Islet precursor cell (in vitro differentiated cells): ENCODE measurements at regions not wholly inside any gene's neighbourhood (a gene's known extent, or its start where the extent isn't known, plus 50 kb on each side); places are given as distances from the start of the nearest gene placed in this dataset.

ENCODE experiments used
- DNase-seq: peaks from one replicate; pipeline ENCODE4 v3.0.0-alpha.2; 2018

DNA sequence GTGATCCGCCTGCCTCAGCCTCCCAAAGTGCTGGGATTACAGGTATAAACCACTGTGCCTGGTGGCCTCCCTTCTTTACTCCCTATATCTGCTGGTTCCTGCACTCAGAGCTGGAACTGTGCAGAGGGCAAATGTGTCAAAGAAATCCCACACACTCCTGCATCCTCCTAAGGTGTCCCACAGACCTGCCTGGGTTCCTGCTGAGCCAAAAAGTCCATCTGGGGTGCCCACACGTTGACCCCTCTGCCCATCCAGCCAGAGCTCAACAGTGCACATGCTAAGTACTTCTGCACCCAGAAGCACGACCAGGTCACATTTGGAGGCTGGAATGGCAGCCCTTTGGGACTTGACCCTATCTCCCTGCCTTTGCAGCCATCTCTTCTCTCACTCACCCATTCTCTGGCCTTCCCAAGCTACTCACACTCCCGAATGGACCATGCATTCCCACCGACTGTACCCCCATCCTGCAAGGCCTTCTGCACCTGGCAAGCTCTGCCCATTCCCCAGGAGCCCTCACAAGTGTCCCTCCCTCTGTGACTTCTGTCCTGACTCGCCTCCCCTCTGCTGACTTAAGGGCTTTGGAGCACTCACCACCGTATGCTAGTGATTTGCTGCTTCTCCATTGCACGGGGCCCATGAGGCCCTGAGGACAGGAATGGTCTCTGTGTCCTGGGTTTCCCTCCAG lies 152.1 kb downstream of the KCTD15 start:
- DNase-seq: peak; percentile 30

DNA sequence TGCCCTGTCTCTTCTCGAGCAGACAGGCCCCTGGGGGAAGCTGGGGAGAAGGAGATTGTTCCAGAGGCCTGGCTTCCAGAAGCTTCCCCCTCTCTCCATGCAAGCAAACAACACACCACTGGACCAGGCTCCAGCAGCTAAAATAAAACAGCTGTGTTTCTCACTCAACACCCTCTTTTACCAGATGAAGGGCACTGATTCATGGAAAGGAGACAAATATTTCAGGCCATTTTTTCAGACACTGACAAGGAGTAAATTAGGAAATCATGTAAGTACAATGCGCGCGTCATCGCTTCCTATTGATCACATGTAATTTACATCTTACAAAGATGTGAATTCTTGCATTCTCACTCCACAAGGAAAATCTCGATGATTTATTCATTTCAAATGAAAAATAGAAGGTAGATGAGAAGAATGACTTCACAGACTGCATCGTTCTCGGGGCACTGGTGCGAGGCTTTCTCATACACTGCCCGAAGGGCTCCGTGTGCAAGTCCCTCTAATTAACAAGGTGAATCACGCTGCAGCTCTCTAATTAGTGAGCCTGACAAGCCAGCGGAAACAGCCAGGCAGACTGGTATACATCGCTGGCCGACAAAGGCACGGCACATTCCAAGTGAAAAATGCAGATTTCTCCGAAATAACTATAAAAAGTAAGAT lies 153.6 kb downstream of the KCTD15 start:
- DNase-seq: peak; percentile 57

DNA sequence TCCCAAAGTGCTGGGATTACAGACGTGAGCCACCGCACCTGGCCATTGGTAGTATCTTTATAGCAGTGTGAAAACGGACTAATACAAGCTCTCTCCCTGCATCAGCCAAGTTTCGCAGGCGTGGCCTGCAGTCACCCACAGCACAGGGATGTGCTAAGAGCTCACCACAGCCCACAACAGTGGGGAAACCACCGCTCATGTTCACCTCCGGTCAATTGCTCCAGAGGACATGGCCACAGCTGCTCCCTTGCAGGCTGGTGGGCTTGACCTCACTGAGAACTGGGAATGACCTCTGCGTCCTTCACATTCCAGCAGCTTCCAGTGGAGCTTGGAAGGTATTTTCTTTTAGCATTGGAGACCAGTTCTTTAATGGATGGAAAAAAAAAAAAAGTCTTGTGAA lies 156.4 kb downstream of the KCTD15 start:
- DNase-seq: peak; percentile 36

DNA sequence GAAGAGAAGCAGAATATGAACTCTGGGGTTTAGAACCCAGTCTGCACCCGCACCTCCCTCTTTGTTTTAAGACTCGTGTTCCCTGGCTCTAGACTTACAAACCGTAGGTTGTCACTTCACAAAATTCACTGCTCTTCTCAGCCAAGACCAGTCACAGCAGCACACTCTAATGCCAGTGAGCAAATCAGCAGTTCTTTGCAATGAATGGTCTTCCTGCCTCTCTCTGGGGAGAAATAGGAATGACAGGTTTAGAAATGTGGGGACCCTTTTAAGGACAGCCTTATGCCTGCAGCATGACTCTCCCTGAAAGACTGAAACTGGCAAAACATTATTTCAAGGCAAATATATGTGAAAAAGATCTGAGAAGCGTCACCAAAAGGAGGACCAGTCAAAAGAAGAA lies 156.9 kb downstream of the KCTD15 start:
- peak; percentile 14 for DNase-seq

DNA sequence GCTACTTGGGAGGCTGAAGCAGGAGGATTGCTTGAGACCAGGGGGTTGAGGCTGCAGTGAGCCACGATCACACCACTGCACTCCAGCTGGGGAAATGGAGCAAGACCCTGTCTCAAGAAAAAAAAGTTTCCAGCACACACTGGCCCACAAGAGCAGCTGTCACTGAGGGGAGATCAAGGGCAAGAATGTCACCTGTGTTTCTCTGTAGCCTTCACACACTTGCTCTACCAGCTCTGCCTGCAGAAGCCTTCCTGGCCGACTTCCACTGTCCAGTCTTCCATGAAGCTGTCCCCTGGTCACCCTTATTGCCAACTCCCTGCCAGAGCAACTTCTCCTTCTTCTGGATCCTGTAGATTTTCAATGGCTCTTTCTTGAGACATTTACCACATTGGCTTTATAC lies 158.0 kb downstream of the KCTD15 start:
- DNase-seq: peak; percentile 11

DNA sequence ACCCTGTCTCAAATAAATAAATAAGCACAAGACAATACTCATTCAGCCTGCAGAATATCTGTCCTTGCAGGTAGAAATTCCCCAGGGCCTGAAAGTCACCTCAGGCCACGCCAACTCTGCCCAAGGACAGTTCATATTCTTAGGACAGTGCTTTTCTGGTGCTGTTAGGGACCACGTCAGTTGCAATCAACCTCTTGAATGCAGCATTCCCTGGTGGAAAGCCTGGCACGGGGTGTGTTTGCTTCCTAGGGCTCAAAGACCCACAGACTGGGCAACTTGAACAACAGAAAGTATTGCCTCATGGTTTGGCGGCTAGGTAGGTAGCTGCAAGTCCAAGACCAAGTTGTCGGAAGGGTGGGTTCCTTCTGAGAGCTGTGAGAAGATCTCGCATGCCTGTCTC lies 160.3 kb downstream of the KCTD15 start:
- DNase-seq: peak; percentile 12

DNA sequence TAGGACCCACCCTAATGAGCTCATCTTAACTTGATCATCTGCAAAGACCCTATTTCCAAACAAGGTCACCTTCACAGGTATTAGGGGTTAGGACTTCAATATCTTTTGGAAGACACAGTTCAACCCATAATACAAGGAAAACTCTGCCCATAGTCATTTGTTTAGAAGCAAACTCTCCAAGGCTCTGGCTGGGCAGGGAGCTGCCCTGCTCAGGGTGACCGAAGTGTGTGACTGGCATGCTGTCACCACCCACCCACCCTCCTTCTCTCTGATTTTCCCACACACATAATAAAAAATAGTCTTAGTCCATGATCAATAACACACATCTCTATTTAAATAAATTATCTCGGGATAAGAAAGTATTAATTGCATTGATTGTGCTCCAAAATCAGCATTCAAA lies 161.1 kb downstream of the KCTD15 start:
- no peak for DNase-seq

DNA sequence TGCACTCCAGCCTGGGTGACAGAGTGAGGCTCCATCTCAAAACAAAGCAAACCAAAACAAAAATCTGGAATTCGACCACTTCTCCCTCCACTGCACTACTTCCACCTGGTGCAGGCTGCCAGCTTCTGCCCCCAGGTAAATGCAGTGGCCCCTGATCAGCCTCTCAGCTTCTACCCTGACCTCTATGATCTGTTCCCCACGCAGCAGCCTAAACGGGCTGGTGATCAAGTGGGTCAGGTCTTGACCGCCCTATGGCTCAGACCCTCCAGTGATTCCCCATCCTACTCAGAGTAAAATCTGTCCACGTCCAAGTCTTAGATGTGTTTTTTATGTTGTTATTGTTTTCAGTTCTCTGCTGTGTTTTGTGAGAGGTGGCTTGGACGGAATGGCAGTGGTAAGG lies 163.9 kb downstream of the KCTD15 start:
- no peak for DNase-seq

DNA sequence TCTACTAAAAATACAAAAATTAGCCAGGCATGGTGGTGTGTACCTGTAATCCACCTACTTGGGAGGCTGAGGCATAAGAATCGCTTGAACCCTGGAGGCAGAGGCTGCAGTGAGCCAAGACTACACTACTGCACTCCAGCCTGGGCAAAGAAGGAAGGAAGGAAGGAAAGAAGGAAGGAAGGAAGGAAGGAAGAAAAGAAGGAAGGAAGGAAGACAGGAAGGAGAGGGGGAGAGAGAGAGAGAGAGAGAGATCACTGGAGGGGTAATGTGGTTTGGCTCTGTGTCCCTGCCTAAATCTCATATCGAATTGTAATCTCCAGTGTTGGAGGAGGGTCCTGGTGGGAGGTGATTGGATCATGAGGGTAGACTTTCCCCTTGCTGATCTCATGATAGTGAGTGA lies 165.5 kb downstream of the KCTD15 start:
- no peak for DNase-seq

DNA sequence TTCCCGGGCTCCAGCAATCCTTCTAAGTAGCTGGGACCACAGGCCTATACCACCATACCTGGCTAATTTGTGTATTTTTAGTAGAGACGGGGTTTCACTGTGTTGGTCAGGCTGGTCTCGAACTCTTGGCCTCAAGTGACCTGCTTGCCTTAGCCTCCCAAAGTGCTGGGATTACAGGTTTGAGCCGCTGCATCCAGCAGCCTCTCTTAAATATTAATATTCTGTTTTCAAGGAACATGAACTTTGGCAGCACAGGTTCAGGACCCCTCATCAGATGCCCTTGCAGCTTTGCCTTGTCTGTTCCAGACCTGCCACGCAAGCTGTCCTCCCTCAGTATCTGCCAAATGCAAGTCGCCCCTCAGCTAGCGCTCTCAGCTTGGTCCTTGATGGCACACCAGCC lies 166.8 kb downstream of the KCTD15 start:
- no peak for DNase-seq

DNA sequence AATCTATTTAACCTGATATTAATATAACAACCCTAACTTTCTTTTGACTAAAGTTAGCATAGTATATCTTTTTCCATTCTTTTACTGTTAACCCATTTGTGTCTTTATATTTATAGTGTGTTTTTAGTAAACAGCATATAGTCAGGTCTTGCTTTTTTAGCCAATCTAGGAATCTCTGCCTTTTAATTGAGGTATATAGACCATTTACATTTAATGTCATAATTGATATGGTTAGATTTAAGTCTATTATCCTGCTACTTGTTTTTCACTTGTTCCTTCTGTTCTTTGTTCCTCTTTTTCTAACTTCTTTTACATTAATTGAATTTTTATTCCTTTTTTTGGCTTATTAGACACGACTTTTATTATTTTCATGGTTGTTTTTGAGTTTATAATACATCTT lies 174.4 kb downstream of the KCTD15 start:
- DNase-seq: no peak

DNA sequence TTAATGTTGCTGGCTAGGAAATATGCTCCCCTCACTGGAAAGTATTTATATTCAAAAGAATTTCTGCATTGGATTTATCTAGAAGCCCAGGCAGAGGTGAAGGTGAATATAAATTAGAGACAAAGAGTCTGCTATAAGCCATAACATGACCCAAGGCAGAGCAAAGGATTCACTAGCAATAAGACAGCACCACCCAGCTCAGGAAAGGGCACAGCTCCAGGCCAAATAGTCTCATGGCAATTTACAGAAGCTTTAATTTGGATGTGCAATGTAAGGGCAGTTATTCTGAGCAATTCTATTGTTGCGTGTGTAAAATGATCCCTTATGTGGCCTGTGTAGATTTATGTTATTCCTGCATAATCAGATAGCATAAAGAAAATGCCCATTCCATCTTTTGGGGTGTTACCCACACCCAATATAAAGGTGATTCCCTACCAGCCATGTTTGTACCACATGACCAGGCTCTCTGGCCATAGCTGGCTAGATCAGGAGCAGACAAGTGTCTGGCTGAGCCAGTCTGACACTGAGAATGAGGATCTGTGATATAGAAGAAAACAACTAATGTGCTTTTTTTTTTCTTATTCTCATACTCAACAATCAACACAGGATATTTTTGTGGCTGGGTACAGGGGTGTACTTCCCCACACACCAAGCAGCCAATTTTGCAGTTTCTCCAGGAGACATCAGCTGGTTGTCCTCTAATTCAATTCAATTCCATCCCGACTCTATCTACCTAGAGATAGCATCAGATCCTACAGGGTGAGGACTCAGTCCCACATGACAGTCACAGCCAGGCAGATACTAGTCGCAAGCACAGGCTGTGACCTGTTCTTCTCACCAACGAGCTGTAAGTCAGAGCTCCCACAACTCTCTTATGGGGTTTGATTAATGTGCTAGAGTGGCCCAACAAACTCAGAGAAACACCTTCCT lies 181.4 kb downstream of the KCTD15 start:
- no peak for DNase-seq

DNA sequence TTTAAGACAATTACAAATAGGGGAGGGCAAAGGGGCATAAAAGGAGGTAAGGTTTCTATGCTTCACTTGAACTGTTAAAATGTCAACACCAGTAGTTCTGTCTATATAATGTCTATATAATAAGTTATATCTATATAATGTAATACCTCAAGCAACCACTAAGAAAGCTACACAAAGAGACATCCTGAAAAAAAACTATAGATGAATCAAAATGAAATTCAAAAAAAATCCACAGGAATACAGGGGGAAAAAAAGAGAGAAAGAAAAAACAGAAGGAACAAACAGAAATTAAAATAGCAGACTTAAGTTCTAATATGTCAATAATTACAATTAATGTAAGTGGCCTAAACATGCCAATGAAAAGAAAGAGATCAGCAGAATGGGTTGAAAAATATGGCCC lies 186.0 kb downstream of the KCTD15 start:
- DNase-seq: no peak

DNA sequence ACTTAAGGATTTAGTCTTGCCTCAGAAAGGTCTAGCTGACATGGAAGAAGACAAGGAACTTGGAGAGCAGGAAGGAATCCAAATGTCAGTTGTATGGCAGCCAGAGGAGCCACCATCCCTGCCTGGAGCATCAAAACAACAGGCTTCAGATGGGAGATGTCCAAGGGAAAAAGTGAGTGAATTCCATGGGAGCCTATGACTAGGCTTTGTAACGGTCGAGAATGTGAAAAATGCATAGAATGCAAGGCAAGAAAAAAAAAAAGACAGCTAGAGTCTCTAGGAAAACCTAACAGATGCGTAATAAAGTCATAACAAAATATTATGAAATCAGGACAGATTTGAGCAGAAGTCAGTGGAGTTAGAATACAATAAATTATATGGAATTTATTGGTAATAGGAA lies 183.7 kb upstream of the LSM14A start:
- DNase-seq: no peak

DNA sequence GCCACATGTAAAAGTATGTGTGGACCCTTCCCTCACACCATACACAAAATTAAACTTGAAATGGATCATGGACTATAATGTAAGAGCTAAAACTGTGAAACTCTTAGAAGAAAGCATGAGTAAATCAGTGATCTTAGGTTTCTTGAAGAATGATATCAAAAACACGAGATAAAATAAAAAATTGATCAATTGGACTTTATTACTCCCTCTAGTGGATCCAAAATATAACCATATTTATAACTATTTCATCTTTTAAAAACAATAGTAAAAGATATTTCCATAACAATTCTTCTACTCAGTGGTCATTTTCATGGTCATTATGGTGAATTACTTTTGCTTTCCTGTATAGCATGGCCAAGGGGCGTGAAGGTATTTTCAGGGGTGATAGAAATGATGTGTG lies 174.6 kb upstream of the LSM14A start:
- no peak for DNase-seq

DNA sequence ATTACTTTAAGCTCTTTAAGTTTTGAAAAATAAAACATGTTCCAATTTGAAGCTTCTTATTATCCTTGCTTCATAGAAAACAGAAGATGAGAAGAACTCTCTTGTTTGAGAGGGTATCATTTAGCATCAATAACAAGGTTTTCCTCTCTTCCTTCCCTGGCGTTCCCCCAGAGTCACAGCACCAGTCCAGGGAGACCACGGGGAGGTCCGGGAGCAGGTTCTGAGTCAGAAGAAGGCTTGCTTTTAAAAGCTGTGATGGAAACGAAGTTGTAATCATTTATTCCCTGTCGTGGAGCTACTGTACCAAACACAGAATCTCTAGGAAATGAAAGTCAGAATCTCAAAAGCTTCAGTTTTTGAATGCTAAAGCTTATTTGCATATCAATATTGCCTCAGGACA lies 174.0 kb upstream of the LSM14A start:
- no peak for DNase-seq

DNA sequence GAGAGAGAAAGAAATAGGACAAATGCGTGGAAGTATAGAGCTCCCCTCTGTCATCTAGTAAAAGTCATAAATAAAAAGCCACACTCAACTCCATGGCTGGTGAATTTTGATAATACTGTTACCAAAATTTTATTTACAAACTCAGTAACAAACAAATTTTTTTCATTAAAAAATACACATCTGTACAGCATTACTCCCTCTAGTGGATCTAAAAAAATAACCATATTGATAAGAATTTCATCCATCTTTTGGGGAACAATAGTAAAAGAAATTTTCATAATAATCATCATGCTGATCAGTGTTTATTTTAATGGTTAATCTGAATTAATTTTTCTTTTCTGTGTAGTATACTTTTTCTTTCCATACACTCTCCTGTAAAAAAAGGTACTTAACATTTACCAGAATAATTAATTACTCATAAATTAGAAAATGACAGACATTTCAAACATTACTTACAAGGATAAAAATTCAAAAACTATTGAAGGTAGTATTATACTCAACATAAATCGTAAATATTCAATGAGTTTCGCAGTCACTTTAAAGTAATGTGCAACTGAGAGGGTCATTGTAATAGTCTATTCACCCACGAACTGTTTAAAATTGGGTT lies 173.5 kb upstream of the LSM14A start:
- no peak for DNase-seq

DNA sequence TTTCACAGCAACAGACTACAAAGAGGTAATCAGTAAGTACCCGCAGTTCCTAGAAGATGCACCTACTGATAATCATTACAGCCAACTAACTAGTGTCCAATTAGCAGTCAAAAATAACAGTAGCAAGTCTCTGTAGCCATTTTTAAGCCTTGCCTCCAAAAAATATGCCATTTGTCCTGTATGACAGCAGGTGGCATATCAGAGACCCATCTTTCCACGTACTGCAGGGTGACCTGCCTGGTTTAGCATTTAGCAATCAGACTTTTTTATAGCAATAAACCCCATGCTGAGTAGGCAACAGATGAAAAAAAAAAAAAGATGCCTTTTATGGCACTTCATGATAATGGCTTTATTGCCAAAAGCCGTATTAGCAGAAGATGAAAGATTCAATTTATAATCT lies 155.3 kb upstream of the LSM14A start:
- DNase-seq: no peak

DNA sequence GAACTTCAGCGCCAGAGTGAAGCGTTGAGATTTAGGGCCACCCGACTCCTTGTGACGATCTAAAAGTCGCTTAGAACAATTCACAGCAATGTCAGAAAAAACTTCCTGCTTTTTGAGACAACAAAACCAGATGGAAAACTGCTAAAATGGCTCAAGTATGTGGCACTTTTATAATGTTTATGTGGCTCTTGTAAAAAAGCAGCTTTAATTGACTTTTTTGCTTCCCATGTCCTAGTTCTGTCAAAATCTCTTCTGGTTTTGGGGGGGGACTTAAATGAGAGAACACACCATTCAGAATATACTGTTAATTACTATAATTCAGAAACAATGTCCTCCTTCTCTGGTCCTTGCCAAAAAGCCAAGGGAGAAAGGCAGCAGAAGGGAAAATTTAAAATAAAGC lies 154.7 kb upstream of the LSM14A start:
- DNase-seq: no peak

DNA sequence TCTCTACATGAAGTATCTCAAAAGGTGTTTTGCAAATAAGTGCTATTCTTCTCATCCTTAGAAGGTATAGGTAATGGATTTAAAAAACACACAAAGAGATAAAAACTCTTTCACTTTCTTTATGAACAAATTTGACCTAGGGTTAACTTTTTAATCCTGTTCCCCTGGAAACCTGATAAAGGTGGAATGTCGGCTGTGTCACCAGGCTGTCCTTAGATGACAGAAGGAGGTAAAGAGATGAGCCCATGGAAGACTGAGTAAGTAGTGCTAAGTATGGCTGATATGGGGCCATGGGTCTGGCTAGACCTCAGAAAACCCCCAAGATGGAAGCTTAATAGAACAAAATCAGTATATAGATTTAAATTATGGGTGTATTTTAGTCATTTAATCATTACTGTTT lies 153.8 kb upstream of the LSM14A start:
- no peak for DNase-seq

DNA sequence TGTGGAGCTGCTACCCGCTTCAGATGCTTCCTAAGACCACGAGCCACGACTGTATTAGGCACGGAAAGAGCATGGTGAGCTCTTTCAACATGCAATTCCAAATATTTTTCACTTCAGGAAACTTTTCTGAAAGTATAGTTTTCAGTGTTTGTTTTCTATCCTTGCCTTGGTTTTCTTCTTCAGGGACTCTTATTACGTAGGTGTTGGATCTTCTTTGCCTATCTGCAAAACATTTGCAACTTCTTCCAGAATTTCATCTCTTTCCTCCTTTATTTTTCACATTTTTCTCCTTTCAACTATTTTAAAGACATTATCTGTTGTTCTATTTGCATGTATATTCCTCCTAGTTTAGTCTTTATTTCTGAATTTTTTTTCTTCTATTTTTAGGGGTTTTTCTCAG lies 148.9 kb upstream of the LSM14A start:
- DNase-seq: no peak

DNA sequence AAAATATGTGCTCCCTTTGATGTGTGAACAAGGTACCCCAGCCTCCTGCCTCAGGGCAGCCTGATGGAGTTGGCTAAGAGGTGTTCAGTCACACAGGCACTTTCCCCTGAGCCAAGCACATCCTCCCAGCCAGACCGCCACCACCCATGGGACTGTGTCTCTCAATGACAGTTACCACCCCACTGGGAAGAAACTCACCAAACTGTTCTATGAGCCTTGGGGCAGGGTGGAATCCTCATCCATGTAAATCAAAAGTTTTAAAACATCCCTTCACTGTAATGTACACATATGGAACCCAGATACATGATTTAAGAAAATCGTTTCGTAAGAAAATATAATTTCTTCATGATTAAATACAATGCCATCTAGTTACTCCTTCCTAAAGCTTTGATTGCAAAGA lies 138.4 kb upstream of the LSM14A start:
- DNase-seq: no peak

DNA sequence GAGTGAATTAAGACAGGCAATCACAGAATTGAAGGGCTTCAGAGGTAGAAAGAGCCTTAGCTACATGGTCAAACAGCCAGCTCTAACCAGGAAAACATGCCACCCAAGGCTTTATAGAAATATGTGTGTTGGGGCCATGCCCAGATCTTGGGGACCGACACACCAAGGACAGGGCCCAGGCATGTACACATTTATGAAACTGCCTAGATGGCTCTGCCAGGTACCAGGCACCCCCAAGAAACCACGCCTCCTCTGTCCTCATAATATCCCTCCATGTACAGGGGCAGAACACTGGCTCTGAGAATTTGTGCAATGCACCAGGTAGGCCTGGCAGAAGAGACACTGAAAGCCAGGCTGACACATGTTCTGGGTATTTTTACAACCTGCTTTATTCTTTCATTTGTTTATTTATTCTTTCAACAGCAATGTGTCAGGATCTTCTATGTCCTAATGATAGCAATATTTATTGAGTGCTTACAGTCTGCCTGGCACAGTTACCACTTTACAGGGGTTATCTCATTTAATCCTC lies 137.9 kb upstream of the LSM14A start:
- DNase-seq: no peak
